ENCODE measurements at regions not wholly inside any gene's neighbourhood (a gene's known extent, or its start where the extent isn't known, plus 50 kb on each side); places are given as distances from the start of the nearest gene placed in this dataset.
"Not testable (repeated sequence)": the region's sequence is repeated elsewhere in the genome, so short reads cannot be mapped to it uniquely, and the experiment has no call there.

DNA sequence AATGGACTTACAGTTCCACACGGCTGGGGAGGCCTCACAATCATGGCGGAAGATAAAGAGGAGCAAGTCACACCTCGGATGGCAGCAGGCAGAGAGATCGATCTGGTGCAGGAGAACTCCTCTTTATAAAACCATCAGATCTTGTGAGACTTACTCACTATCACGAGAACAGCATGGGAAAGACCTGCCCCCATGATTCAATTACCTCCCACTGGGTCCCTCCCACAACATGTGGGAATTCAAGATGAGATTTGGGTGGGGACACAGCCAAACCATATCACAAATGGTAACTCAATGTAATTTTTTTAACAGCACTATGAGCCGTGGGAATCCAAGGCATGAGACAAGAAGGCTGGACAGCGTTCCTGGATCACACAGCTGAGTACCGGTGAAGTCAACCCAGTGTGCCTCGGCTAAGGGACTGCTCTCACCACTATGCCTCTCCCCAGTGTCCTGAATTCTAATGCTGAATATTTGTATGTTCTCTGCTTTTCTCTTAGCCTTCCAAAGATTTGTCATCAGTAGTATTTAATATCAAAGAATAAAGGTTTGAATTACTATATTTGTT, 84.3 kb downstream of the IRS2 start:
- DNase-seq: not testable (repeated sequence)

DNA sequence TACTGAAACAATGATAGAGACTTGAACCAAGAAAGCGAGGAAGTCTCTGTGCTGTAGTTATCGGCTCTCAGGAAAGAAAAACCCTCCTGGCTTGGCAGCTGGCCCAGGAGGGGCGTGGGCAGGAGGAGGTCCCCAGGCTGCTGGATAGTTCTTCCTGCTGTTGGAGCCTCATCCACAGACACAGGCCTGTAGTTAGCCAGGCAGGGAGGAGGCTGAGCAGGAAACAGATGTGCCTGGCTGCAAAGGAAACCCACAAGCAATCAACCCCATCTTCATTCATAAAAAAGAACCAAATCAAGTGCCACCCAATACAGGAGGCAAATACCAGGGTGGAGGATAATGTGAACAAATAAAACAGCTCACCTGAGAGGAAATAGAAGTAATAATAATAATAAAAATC, 86.2 kb downstream of the IRS2 start:
- peak; percentile 47 for DNase-seq

DNA sequence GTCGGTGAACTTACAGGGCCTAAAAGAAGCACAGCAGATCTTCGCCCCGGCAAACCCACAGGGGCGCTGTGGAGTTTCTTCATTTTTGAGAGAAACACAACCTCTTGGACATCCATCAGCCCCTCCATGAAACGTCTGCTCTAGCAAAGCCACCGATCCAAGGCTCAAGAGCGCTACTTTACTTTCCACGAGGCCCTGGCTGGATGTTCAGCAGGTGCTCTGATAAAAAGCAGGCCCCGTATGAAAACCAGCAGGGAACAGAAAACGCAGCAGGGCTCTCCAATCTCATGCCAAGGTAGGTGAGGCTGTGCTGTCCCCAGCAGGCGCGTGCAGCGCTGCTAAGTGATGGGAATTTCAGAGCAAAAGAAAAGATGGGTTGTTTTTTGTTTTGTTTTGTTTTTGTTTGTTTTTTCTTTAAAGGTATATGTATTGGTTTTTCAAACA, 86.7 kb downstream of the IRS2 start:
- no peak for DNase-seq

DNA sequence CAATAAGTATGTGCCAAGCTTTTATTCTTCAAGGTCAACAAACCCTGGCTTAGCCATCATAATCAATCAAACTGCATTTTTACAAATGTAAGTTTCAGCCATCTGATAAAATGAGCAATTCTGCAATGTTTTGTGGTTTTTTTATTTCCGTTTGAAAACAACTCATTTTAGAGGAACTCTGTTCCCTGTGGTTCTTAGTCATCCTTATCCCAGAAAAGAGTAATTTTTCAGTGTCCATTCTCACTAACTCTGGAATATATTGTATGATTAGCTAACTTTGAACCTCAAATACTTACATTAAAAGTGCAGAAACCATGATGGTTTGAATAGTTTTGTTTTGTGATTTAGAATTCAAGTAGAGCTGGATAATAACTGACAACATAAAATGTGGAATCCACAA, 87.6 kb downstream of the IRS2 start:
- DNase-seq: no peak

DNA sequence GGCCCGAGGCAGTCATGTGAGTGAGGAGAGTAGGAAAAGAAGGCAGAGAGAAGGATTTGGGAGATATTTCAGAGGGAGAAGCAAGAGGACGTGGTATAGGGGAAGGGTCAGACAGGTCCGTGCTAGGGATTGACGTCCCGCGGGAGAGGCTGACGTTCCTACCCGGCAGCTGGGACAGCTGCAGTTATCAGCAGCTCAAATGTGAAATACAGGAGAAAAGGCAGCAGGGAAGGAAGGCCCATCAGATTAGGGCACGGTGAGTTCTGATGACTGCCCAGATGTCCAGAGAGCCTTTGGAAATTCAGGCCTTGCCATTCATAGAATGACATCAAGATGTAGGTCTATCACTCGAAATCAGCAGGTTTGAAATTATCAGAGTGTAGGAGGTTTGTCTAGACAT, 88.4 kb downstream of the IRS2 start:
- DNase-seq: no peak

DNA sequence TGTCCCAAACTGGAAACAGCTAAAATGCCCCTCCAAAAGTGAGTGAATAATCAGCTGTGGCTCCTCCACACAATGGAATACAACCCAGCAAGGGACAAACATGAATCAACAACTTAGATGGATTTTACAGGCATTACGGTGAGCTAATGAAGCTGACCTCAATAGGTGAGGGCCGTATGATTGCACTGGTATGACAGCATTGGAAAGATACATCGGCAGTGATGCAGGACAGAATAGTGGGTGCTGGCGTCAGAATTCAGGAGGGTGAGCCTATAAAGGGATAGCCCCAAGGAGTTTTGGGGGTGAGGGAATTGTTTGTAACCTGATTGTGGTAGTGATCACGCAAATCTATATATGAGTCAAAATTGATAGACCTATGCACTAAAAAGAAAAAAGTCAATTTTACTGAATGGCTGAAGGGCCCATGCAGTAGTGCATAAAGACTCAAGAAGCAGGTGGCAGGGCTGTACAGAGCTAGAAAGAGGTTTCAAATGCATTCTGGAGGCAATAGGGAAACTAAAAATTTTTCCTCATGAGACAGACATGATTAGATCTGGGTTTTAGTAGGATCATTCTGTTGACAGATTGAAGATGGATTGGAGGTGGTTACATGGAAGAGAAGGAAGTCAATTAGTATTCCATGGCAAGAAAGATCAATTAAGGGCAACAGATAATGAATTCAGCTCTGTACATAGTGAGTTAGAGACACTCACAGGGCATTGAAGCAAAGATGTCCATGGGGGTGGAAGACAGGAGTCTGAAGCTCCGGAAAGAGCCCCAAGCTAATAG, 90.8 kb downstream of the IRS2 start:
- DNase-seq: no peak

DNA sequence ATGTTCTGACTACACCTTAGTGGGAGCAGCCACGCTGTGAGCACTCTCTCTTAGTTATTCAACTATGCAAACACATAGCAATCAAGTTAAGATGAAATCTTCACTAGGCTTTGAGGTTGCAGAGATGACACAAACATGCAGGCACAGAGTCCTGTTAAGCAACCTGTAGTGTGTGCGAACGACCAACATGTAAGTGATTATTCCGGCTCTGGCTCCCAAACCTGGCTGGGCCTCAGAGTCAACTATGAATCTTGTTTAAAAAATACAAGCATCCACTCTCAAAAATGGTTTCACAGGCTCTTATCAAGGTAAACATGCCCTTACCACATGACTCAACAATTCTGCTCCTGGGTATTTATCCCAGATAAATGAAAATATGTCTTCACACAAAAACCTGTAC, 91.4 kb downstream of the IRS2 start:
- no peak for DNase-seq

DNA sequence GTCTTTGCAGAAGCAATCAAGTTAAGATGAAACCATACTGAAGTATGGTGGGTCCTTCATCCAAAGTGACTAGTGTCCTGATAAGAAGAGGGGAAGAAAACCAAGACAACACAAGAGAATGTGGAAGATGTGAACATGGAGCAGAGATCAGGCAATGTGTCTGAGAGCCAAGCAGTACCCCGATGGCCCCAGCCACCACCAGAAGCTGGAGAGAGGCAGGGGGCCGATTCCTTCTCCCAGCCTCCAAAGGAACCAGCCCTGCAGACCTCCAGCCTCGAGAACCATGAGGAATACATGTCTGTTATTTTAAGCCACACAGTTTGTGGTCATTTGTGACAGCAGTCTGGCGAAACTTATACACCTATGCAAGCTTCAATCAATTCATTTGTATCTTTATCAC, 93.2 kb downstream of the IRS2 start:
- DNase-seq: no peak

DNA sequence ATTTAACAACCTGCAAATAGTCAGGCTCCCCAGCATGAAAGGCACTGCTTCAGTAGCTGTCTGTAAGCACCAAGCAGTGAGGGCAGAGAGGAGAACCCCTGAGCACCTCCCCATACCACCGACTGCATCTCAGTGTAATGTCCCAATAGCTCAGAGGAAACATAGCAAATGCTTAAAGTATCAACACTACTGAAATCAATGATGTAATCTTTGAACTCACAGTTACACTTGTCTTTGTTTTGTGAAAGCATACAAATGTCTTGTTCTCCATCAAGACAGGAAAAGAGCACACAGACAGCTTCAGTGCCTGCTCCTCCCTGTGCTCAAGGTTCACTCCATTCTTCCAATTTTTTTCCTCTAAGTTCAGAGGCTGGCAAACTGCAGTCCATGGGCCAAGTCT, 94.7 kb downstream of the IRS2 start:
- no peak for DNase-seq

DNA sequence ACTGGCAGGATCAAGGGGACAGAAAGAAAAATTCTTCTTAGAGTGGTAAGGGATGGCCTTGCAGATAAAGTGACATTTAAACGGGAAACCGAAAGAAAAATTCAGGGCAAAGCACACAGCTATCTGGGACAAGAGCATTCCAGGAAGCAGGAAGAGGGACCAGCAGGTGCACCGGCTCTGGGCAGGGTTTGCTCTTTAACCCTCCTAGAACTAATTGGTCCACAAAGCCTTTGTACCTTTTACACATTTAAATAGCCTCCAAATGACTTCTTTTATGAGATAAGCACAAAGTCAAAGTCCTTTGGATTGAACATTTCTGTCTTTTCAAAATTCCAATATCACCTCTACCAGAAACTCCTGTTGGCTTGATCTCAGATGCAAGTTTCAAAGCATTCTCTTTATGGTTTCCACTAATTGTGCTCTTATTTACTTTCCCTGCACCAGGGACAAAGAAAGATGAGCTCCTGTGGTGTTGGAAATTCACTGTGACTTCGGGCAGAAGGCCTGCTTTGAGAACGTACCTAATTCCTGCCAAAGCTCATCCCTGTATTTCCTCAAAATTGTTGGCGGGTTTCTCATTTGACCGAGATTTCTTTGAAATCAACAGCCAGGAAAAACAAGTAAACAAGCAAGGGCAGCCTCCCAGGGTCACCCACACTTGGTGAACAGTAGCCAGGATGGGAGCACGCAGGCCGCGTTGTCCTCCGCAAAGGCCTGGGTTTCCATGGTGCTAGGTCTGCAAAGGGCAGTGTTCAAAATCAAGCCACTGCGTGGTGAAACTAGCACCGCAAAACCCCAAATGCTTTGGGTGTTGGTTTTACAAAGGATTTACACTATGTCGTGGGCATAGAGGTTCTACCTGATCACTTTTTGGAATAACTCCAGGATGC, 98.6 kb downstream of the IRS2 start:
- no peak for DNase-seq

DNA sequence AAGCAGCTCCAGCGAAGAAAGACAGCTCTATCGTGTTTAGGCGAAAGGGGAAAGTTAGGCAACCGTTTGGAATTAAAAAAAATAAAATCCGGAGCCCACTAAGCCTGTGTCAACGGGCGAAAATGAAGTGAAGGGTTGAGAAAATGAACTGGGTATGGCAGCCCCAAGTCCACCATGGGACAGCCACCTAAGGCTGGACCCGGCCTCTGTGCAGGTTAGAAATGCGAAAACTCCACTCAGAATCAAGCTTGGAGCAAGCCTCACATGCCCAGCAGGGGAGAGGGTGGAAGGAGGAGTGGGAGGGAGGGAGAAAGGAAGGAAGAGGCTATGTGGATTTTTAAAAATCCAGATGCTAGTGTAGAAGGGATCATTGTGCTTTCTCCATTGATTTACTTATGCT, 101.2 kb downstream of the IRS2 start:
- no peak for DNase-seq

DNA sequence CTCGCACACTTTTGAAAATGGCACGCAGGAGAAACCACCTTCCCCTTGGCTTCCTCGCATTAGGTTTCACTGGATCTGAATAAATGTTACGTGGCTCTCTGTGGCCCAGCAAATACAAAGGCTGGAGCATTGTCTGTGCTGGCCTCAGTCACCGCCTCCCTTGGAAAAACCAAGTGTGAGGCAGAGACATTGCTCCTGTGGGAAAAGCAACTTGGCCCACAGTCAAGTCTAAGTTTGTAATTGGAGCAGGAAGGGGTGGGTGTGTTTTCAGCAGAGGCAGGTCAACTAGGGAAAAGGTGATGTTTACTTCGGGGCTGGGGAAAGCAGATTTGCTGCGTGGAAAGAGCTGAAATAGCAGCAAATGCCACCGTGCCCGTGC, 101.6 kb downstream of the IRS2 start:
- DNase-seq: no peak

DNA sequence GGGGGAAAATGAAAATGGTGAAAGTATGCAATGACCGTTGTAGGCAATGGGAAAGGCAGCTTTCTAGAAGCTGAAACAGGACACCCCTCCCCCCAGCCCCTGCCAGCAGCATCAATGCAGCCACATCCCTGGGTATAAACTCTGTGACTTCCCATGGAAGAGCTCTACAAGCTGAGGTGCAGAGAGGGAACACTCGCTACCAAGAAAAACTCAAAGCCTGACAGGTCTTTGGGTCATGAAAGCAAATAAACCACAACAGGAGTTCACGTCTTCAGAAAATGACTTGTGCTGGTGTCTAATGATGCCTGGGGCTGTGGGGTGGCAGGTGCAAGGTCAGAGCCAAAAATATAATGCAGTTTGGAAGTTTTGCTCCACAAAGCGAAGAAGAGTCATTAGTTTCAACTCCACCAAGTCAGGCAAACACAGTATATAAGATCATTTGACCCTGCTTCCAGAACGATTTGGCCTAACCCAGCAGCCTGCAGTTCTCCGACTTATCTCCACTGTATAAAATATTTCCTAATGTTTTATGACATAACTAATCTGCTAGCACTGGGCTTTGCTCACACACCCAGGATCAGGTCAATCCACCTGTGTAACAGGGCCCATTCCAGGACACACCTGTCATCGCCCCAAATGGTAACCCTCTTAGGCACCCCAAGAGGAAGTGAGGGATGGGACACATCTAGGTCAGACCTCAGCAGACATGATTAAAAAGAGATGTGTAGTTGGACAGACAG, 102.1 kb downstream of the IRS2 start:
- DNase-seq: no peak

DNA sequence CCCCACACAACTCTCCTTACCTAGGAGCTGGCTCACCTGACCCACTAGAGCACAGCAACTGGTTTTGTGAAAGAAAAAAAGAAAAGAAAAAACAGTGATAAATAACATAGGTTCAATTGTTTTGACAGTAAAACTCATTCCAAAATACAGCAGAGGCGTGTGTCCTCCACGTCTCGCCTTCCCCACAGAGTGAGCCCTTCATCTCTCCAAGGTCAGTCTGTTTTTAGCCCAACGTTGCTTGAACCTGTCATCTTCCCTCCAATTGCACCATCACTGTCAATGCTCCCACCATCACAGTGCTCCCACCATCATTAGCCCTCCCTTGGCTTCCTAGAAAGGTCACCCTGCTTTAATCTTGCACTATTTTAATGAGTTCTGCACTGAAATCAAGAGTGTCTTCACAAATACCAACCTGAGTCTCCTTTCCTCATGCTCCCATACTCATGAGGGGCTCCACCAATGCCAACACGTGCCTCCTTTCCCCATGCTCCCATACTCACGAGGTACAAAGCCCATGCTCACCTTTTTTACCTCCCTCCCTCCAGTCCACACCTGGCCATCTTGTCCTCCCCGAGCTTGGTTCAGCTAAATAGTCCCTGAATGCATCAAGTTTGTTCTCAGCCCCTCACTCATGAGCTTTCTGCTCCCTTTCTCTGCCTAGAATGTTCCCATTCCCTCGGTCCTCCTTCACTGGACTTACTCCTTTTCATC, 103.7 kb downstream of the IRS2 start:
- DNase-seq: no peak

DNA sequence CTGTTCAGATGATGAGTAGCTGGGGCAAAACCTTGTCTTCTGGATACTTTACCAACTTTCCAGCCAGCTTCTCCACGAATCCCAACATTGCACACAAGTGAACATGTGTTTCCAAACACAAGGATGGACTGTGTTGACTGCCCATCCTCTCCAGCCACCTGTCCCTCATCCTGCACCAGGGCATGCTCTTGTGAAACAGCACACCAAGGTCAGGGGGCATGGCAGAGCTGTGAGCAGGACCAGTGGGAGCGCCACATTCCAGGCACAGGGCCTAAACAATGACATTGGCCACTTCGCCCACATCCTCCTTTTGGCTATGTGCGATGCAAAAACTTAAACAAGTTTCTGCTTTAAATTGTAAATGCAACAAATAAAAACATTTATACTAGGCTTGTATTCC, 105.5 kb downstream of the IRS2 start:
- DNase-seq: no peak

DNA sequence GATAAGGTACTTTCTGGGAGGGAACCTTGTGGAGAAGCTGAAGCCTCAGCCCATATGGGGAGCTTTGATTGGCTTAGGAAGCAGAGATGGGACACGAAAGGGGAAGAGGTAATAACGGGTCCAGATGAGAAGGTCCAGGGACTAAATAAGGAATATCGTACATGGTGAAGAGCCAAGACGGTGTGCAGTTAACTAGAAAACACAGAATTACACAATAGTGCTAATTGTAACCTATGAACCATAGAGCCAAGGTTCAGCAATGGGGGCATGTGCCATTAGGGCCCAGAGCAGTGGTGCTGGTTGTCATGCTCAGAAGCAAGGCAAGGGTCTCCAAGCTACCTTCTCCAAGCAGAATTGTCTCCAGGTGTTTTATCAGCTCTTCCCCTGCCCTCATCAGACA, 106.1 kb downstream of the IRS2 start:
- DNase-seq: no peak

DNA sequence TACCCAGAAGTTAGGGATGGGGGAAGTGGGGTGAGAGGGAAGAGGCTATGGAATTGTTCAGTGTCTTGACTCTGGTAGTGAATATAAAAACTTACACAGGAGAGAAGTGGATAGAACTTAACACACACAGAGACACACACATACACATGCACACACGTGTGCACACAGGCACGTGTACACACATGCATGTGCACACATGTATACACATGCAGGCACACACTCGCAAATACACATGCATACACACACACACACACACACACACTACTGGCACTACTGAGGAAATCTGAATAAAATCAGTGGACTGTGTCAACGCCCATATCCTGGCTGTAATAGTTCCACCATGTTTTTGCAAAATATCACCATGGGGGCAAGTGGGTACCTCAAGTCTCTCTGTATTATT, 107.9 kb downstream of the IRS2 start:
- DNase-seq: no peak

DNA sequence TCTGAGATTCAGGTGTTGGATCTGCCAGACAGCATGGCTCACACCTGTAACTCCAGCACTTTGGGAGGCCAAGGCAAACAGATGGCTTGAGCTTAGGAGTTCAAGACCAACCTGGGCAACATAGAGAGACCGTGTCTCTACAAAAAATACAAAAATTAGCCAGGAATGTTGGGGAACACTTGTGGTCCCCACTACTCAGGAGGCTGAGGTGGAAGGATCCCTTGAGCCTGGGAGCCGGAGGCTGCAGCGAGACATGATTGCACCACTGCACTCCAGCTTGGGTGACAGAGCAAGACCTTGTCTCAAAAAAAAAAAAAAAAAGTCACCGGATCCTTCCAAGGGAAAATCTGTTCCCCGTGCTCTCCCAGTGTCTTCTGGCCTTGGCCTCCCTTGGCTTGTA, 109.2 kb downstream of the IRS2 start:
- DNase-seq: no peak

DNA sequence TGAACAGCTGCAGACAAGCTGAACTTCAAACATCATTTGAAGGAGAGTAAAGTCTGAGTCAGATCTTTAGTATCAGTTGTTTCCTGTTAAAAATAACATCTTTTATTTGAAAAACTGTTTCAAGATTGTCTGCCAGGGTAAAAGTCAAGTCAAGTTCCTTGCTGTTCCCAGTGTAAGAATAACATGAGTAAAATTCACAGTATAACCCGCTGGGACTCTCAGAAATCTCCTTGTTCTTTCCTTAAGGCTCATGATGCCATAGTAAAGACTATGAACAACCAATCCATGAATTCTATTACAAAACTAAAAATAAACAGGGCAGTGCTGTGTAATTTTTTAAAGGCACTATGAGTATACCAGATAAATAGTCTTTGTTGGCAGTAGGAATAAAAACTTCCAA, 112.9 kb downstream of the IRS2 start:
- DNase-seq: no peak

DNA sequence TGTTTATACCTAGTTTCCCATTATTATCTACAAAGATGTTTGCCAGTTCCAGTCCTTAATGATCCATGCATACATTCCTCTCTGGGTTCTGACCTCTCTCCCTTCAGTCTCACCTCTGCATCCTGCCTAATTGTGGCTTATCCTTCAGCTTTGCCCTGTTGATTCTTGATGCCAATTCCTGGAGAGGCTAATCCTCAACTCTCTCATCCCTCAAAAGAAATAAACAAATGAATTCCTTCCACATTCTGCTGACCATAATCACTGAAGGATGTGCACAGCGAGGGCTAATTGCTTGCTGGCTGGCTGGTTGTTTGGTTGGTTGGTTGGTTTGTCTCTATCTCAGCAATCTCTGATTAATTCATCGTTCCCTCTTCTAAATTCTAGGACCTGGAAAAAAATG, 113.8 kb downstream of the IRS2 start:
- no peak for DNase-seq

DNA sequence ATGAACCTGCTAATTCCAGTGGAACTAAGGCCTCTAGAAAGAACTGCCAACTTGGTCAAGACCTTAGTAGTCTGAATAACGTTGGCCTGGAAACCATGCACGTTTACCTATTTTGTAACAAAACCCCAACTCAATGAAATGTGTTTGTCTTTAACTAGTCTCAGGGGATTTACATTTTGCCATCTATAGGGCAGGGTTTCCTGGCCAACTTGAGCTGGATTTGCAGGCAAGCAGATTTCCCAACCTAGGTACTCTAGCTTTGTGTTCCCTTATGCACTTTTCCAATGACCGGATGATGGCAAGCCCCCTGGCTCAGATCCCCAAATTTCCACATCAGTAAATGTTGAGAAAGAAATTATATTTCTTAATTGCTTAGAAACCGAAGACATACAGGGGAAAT, 114.5 kb downstream of the IRS2 start:
- DNase-seq: no peak

DNA sequence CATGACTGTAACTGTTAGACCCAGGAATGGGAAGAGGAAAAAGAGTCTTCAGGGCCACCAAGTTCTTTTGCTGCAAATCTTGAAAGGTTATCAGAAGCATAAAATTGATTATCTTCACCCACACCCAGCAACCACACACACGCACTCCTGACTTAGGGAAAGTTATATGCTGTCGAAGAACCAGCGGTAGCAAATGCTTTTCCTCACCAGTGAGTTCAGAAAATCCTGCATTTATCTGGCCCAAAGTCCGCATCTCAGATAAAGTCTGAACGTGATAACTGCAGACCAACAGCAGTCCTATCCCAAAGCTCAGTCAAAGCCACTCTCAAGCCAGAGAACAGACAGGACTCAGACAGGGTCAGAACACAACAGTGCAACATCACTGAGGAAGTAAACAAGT, 115.6 kb downstream of the IRS2 start:
- DNase-seq: no peak

All from left kidney (tissue), 1 donor.